Fibroblast of the aortic adventitia (primary cell): ENCODE measurements at regions not wholly inside any gene's neighbourhood (a gene's known extent, or its start where the extent isn't known, plus 50 kb on each side); places are given as distances from the start of the nearest gene placed in this dataset.

ENCODE experiments used
- DNase-seq: peaks from one replicate; pipeline ENCODE4 v3.0.0-alpha.2; 2010; ENCODE audit warnings: low read depth
- H3K4me3 ChIP-seq: 2 replicates; pipeline ENCODE4 v1.5.1; 2011; ENCODE audit warnings: low read depth, mild to moderate bottlenecking, control low read depth, low read length, moderate library complexity
- TF ChIP-seq, protein P1 (sequence below): IDR thresholded peaks from 2 replicates; pipeline ENCODE4 v1.5.1; 2011; ENCODE audit warnings: mild to moderate bottlenecking, low read length, control low read depth, inconsistent platforms; ENCODE audit not compliant: insufficient read depth

DNA sequence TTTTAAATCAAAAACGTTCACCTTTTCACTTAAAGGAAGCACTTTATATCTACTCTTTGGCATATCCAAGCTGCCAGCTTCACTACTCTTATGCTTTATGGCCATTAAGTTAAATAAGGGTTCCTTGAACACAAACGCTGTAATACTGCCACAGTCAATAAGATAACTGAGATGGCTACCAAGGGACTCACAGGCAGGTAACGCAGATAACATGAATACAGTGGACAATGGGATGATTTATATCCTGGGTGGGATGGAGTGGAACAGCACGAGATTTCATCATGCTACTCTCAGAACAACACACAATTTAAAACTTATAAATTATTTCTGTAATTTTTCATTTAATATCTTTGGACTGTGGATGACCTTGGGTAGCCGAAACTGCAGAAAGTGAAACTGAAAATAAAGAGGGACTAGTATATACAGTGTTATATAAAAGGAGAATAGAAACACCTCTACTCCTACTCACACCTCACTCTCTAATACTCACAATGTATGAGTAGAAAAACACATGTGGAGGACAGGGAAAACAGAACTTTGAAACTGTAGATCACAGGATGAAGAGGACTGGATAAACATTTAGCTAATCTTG is 367.3 kb downstream of the C12orf50 start:
- DNase-seq: peak; percentile 40
- peak overlapping the region; percentile 43 for H3K4me3 ChIP-seq
- TF ChIP-seq, protein P1, sequence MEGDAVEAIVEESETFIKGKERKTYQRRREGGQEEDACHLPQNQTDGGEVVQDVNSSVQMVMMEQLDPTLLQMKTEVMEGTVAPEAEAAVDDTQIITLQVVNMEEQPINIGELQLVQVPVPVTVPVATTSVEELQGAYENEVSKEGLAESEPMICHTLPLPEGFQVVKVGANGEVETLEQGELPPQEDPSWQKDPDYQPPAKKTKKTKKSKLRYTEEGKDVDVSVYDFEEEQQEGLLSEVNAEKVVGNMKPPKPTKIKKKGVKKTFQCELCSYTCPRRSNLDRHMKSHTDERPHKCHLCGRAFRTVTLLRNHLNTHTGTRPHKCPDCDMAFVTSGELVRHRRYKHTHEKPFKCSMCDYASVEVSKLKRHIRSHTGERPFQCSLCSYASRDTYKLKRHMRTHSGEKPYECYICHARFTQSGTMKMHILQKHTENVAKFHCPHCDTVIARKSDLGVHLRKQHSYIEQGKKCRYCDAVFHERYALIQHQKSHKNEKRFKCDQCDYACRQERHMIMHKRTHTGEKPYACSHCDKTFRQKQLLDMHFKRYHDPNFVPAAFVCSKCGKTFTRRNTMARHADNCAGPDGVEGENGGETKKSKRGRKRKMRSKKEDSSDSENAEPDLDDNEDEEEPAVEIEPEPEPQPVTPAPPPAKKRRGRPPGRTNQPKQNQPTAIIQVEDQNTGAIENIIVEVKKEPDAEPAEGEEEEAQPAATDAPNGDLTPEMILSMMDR: no peak

DNA sequence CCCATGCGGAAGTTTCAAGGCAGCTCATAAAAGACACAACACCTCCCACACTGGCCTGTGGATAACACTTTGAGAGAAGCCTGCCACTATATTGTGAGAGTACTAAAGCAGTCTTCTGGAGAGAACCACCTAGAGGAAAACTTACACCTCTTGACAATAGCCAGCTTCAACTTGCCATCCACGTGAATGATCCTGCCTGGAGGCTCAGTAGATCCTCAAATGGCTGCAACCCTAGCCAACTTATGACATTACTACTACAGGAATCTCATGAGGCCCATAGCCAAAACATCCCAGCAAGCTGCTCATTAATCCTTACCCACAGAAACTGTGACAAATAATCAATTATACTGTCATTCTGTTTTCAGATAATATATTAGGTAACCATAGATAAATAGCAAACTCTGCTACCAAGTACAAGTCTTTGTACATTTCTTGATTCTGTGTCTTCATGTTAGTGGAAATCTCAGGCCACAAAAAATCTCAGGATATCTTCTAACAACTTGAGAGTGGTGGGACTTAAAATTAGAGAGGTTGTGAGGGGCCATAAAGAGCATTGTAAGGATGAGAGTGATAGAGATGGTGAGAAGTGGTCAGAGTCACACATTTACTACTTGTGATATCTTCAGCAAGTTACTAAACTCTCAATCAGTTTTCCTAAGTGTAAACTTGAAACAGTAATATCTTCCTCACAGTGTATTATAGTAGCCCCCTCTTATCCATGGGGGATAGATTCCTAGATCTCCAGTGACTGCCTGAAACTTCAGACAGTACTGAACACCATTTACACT is 368.0 kb downstream of the C12orf50 start:
- TF ChIP-seq, protein P1: no peak
- DNase-seq: peak; percentile 71
- H3K4me3 ChIP-seq: no peak overlapping the region

DNA sequence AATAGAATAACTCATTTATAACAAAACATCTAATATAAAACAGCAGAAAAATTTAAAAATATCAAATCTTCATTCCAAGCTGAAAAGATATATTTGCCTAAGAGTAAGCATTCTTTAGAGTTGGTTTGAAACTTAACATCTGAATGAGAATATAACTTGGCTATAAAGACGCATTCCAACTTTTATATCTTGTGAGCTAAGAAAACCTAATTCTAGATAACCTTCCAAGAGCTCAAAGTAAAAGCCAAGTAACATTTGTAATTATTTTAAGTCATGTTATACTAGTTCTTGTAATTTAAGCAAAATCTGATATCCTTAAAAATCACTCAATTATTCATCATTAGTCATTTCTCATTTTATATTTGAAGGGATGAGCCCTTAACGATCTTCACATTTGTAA is 368.9 kb downstream of the C12orf50 start:
- no peak overlapping the region for H3K4me3 ChIP-seq
- TF ChIP-seq, protein P1: no peak
- peak; percentile 53 for DNase-seq

DNA sequence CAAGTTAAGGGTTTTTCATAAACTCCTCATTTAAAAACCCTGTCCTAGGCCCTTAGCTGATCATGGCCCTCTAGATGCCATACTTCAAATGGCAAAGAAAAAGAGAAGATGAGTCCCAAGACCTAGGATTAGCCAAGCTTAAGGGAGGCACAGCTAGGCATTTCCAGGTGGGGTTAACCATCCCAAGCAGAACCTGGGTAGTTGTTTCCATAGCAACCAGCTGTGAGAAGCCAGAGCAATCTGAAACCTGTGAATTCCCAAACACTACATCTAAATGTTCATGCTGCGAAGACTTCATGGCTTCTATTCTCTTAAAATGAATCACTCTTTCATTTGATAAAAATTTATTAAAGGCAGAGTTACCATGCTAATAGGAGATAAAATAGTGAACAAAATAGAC is 372.9 kb downstream of the C12orf50 start:
- DNase-seq: no peak
- TF ChIP-seq, protein P1: no peak
- H3K4me3 ChIP-seq: no peak overlapping the region

DNA sequence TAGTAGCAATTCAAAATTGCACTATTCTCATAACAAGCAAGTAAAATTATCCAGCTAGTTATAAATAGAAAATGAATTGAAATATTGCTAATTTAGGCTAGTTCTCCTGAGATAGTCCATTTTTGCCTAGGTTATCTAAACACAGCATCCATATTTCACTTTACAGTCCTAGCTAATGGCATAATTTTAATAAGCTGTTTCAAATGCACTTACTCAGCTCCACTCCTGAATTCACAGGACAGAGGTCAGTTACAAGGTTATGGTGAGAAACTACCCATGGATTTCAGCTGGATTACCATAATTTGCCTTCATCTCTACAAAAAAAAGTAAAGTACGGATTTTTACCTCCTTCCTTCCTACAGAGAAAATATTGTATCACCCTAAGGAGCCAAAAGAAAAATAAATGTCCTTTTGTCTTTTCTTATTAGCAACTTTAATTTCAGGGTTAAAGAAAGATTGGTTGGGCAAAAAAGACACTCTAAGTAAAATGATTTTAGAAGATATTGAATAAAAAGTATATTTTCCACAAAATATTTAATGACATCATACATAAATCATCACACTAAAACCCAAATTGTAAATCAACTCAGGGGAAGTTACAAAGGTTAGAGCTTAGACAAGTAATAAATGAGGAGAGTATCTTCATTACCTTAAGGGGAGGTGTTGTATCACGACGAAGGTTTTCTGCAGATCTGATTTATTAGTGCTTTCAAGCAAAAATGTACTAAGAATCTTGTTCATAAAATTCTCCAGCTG is 377.4 kb downstream of the C12orf50 start:
- TF ChIP-seq, protein P1: no peak
- no peak for DNase-seq
- no peak overlapping the region for H3K4me3 ChIP-seq

DNA sequence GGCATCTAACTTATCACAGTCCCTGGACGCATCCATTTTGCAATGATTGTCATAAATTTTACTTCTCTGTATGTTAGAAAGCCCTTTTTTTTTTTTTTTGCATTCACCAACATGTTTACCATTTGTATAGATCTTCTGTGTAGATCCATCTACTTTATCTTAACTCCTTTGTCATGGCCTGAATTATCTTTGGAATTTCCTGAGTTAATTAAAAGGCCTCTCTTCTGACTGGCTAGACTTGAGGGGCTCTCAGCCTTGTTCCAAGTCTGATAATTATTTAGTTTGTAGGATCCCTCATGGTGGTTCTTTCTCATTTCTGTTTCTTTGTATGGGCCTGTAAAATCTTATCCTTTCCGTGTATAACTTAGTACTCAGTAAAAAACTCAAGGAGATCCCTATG is 387.0 kb downstream of the C12orf50 start:
- H3K4me3 ChIP-seq: no peak overlapping the region
- TF ChIP-seq, protein P1: no peak
- no peak for DNase-seq
